BJ (cell line): ENCODE measurements at regions not wholly inside any gene's neighbourhood (a gene's known extent, or its start where the extent isn't known, plus 50 kb on each side); places are given as distances from the start of the nearest gene placed in this dataset.

Experiments used
- CTCF ChIA-PET: fragments of 350-600 bp; formaldehyde crosslinking; extraction: SDS; loops from one replicate; lab custom pipeline; 2021; ENCODE audit warnings: antibody characterized with exemption, inconsistent platforms; lab: Yijun Ruan, JAX
- POLR2A ChIA-PET: fragments of 300-600 bp; sonication (Branson Sonifier 250); formaldehyde crosslinking; extraction: SDS; loops from one replicate; lab custom pipeline; 2021; ENCODE audit warnings: antibody characterized with exemption; lab: Charles Lee
- DNase-seq: peaks from one replicate; pipeline ENCODE4 v3.0.0-alpha.2; 2011; ENCODE audit warnings: low read depth
- H3K27me3 ChIP-seq: 2 replicates; pipeline ENCODE4 v1.6.0; 2011; ENCODE audit warnings: low read length; ENCODE audit not compliant: control insufficient read depth, insufficient read depth
- H3K36me3 ChIP-seq: 2 replicates; pipeline ENCODE4 v1.5.1; 2011; ENCODE audit warnings: low read length; ENCODE audit not compliant: control insufficient read depth, insufficient read depth
- H3K4me3 ChIP-seq: 2 replicates; pipeline ENCODE4 v1.5.1; 2011; ENCODE audit warnings: low read depth, mild to moderate bottlenecking, control low read depth, low read length
- TF ChIP-seq, protein P1 (sequence below): IDR thresholded peaks from 2 replicates; pipeline ENCODE4 v1.5.1; 2011; ENCODE audit warnings: low read depth, mild to moderate bottlenecking, control low read depth, inconsistent platforms, low read length, moderate library complexity; ENCODE audit not compliant: insufficient read depth

- CTCF ChIA-PET = no interaction called here
- Histone ChIP-seq H3K4me3 (no peak overlapping the region), H3K36me3 (no peaks in the 10 kb centered on the region), H3K27me3 (no peaks in the 10 kb centered on the region)
- TF ChIP-seq, protein P1, sequence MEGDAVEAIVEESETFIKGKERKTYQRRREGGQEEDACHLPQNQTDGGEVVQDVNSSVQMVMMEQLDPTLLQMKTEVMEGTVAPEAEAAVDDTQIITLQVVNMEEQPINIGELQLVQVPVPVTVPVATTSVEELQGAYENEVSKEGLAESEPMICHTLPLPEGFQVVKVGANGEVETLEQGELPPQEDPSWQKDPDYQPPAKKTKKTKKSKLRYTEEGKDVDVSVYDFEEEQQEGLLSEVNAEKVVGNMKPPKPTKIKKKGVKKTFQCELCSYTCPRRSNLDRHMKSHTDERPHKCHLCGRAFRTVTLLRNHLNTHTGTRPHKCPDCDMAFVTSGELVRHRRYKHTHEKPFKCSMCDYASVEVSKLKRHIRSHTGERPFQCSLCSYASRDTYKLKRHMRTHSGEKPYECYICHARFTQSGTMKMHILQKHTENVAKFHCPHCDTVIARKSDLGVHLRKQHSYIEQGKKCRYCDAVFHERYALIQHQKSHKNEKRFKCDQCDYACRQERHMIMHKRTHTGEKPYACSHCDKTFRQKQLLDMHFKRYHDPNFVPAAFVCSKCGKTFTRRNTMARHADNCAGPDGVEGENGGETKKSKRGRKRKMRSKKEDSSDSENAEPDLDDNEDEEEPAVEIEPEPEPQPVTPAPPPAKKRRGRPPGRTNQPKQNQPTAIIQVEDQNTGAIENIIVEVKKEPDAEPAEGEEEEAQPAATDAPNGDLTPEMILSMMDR = no peak
- no peak for DNase-seq
- POLR2A ChIA-PET = no interaction called here
Observed at GRCh38 chr18:29311580-29311979, 1134.7 kb upstream of the CDH2 start.

DNA sequence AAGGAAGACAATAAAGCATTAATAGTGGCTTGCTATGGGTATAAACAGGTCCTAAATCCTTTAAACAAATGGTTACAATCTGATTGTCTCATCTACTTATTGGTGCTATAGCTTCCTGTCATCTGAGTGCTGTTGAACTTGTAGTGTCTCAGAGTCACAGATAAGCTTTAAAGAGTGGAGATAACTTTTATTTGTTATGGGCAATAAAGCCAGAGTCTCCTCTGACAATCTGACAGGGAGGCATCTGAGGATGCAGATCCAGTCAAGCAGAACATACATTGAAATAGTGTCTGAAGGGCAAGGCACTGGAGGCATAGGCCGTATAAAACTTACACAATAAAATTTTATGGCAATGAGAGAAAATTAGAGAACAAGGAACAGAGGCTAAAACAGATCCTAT lies 1132.4 kb upstream of the CDH2 start:
- POLR2A ChIA-PET = no interaction called here

GRCh38 chr18:29307982-29308381 lies 1131.1 kb upstream of the CDH2 start:
- Histone ChIP-seq H3K36me3 (no peaks in the 10 kb centered on the region), H3K27me3 (no peaks in the 10 kb centered on the region), H3K4me3 (no peak overlapping the region)
- ChIA-PET POLR2A (no interaction called here), CTCF (interaction anchor here (0.6 kb wide), 1 partner anchor 338 kb away, joined by 3 read pairs; no protein-coding TSS in a partner anchor)
- TF ChIP-seq, protein P1 = no peak
- DNase-seq = no peak

More for the DNA sequence above, 1132.4 kb upstream of the CDH2 start:
- Histone ChIP-seq H3K36me3 (no peaks in the 10 kb centered on the region), H3K27me3 (no peaks in the 10 kb centered on the region), H3K4me3 (no peak overlapping the region)
- TF ChIP-seq, protein P1 = no peak
- CTCF ChIA-PET = interaction anchor here (0.8 kb wide), 1 partner anchor 68 kb away, joined by 3 read pairs; no protein-coding TSS in a partner anchor
- DNase-seq = no peak

DNA sequence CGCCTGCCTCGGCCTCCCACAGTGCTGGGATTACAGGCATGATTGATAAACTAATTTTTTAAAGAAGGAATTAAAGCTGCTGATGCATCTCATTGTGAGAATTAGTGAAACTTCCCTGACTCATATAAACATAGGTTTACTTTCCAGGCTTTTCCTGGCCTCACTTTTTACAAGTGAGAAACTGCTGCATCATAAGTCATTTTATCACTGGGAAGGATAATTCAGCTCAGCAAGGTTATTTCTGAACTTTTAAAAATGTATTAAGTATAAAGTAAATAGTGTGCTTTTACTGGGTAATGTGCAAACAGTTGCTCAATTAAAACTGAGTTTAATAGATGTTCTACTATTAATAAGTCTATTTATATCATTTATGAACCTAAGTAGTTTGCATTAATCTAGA lies 1130.3 kb upstream of the CDH2 start:
- Histone ChIP-seq H3K27me3 (no peaks in the 10 kb centered on the region), H3K4me3 (no peak overlapping the region), H3K36me3 (no peaks in the 10 kb centered on the region)
- ChIA-PET POLR2A (no interaction called here), CTCF (interaction anchor here (0.6 to 0.8 kb wide), 2 partner anchors 9 to 337 kb away, joined by 3 read pairs; no protein-coding TSS in a partner anchor)
- DNase-seq = no peak
- TF ChIP-seq, protein P1 = no peak

GRCh38 chr18:29305516-29305915 lies 1128.6 kb upstream of the CDH2 start:
- CTCF ChIA-PET = no interaction called here
- Histone ChIP-seq H3K27me3 (no peaks in the 10 kb centered on the region), H3K4me3 (no peak overlapping the region), H3K36me3 (no peaks in the 10 kb centered on the region)
- TF ChIP-seq, protein P1 = no peak
- POLR2A ChIA-PET = no interaction called here
- DNase-seq = no peak
